HG03342 (cell line): ENCODE measurements at regions not wholly inside any gene's neighbourhood (a gene's known extent, or its start where the extent isn't known, plus 50 kb on each side); places are given as distances from the start of the nearest gene placed in this dataset.

Experiments used
- ATAC-seq: cut with Tn5 transposase; IDR thresholded peaks from one replicate; pipeline ENCODE4 v1.9.1; 2021; ENCODE audit warnings: mild to moderate bottlenecking, moderate library complexity; ENCODE audit not compliant: unreplicated experiment

DNA sequence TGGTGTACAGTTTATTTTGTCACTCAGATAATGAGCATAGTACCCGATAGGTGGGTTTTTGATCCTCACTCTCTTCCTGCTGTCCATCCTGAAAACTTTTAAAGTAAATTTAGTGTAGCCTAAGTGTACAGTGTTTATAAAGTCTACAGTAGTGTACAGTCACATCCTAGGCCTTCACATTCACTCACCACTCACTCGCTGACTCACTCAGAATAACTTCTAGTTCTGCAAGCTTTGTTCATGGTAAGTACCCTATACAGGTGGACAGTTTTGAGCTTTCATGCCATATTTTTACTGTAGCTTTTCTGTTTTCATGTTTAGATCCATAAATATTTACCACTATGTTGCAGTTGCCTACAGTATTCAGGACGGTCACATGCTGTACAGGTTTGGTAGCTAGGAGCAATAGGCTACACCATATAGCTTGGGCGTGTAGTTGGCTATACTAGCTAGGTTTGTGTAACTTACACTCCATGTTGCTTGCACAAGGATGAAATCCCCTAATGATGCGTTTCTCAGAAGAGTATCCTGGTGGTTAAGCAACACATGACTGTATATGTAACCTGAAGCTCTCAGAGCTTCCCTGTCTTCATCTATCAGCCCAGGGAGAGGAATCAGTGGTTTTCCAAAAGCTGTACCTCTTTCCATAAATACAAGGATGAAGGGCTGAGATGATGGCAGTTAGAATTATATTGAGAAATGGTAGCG, 87.6 kb upstream of the SLC25A26 start:
- ATAC-seq: no peak

DNA sequence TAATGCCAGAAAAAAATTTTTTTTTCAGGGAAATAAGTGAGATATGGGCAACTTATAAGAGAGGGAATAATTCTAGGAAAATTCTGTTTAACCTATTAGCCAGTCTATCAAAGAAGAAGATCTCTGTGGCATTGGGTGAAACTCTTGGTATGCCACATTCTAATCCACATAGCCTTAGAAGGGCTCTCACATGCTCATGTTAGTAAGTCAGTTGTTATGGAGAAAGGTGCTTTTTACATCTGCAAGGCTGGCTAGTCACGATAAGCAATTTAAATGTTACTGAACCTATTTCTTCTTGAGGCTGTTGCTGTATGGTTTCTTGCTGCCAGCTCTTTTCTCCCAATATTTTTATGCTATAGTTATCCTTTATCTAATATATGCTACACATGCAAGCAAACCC, 89.9 kb upstream of the MAGI1 start:
- no peak for ATAC-seq

DNA sequence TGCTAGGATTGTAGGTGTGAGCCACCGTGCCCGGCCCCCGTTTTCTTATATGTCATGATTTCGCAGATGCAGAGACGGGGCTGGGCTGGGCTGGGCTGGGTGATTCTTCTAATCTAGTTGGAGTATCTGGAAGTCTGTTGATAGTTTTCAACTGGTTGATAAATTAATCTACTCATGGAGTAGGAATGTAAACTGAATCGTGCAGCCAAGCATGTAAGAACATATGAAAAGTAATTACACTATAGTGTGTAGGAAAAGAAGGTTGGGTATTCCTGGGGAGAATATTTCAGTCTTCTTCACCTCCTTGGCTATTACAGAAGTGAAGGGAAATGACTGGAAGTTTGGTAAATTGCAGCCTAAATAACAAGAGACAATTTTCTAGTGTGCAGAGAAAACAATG, 82.6 kb upstream of the MAGI1 start:
- no peak for ATAC-seq

DNA sequence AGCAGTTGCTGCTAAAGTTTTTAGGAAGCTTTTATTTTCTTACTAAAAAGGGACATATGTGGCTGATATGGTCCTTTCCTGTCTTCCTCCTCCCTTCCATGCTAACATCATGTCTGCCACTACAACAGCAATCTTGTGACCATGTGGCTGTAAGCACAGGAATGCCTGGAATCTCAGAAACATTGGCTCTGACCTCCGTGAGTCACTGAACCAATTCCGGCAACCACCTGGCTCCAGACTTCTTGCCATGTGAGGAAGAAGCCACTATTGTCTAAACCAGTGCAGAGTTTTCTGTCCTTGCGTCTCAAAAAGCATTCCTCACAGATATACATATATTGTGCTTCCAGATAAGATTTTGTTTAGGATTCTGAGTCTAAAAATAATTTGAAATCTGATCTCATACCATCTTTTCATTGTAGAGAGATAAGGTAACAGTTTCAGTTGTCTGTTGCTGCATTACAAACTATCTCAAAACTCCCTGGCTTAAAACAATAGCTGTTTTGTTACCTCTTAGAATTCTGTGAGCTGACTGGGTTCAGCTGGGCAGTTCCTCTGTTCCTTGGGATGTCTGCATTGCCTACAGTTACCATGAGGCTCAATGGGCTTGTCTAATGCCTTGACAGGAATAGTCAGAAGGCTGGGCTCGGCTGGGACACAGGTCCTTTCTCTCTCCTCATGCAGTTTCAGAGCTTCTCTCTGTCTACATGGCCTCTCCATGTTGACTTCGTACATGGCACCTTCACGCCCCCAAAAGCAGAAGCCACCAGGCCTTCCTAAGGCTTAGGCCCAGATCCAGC, 77.3 kb upstream of the MAGI1 start:
- no peak for ATAC-seq

DNA sequence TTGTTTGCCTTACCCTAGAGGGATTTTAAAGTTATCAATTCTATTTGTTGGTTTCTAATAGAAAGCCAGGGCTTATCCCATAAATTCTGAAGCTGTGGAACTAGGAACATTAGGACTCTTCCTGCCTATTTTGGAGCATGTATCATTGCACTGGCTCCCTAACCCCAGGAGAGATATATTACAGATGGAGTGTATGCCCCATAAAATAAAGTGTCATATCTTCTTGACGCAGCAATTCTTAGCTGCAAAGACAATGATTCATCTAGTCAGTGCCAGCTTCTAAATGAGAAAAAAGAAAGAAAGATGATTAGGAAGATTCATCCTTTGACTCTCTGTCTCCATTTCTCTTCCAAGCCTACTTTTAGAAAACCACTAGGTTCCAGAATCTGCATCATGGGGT, 74.8 kb upstream of the MAGI1 start:
- no peak for ATAC-seq

DNA sequence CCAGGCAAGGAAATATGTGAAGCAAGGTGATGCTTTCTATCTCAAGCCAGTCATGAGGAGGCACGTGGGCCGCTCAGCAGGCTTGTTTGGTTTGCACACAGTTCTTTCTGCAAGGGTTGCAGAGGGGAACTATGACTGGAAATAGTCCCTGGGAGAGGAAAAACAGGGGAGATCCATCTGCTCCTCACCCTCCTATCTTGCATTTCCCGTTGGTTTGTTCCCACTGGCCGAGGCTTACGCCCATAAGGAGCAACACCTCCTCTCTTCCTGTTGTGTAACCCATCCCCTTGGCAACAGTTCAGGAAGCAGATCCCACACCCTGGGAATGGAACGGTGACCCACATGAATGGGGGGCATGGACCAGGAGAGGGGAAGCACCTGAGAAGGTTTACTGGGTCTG, 72.1 kb upstream of the MAGI1 start:
- no peak for ATAC-seq

DNA sequence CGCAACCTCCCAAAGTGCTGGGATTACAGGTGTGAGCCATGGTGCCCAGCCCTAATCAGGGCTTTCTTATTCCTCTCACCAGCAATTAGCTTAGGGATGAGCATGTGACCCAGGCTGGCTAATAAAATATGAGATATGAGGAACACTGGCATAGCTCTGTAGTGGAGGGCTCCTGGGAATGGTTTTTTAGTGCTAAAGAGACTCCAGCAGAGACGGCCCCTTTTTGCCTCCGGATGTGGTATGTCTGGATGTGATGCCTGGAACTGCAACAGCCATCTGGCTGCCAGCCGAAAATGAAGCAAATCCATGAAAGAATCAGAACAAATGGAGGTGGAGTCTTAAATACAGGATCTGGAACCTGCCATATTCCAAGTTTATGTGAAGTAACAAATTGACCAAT, 69.1 kb upstream of the MAGI1 start:
- ATAC-seq: no peak

DNA sequence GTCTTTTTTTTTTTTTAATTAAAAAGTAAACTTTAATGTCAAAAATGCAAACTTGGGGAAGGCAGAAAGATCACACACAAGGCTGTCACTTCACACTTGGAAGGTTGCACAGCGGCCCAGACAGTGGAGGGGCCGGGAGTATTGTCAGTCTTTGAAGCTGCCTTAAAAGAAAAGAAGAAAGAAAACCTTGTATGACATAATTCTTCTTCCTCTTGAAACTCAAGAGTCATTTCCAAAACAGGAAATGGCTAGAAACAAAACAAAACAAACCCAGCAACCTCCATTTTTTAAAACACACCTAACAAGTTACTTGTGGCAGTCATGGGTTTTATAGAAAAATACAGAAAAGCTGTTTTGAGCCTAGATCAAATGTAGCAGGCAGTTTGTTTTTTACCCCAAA, 68.1 kb upstream of the MAGI1 start:
- ATAC-seq: peak; percentile 63

DNA sequence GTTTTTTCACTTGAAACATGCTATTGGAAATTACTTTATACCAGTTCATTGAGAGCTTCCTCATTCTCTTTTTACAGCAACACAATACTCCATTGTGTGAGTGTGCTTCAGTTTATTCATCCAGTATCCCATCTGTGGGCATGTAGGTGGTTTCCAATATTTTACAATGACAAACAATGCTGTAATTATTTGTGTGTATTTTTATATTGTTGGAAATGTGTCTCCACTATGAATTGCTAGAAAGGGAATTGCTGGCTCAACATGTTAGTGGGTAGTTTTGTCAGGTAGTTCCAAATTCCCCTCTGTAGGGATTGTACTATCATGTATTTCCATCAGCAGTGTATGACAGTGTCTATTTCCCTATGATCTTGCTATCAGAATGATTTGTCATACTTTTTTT, 65.8 kb upstream of the MAGI1 start:
- ATAC-seq: no peak

DNA sequence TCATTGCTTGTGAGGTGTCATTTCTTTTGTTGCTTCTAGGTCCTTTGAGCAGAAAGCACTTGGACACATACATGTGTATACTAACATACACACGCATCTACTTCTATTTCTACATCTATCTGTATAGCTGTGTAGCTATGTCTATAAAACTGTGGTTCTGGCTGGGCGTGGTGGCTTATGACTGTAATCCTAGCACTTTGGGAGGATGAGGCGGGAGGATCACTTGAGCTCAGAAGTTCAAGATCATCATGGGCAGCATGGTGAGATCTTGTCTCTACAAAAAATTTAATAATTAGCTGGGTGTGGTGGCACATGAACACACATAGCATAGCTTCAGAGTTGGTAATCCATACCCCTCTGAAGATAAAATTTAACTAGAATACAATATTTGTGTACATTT, 65.0 kb upstream of the MAGI1 start:
- ATAC-seq: no peak

DNA sequence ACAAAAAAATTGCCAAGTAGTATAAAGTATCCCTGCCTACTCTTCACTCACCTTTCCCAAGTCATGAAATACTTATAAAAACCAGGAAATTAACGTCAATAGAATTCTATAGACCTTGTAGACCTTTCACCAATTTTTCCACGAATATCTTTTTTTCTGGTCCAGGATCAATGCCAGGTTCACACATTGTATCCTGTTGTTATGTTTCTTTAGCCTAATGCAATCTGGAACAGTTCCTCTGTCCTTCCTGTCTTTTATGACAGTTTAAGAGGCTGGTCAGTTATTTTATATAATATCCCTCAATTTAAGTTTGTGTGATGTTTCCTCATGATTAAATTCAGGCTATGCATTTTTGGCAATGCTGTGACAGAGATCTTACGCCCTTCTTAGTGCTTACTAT, 63.2 kb upstream of the MAGI1 start:
- no peak for ATAC-seq

DNA sequence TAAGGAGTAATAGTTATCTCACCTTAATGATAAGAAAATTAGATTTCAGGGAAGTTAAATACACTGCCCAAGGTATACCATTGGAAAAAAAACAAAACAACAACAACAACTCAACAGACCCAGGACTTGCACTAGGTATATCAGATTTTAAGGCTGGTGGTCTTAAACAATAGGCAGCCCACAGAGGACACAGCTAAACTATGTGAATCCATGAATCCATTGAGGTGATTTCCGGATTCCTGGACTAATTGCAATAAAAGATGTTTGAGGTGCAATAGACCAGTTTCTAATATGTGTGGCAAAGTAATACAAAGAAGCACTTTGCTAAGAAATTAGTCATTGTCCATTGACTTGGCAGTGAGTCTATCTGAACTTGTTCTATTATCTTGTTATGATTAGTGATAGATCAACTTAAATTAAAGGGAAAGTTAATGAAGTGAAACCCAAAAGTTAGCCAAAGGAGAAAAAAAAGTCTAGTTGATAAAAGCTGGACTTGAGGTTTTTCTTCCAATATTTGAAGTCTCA, 60.9 kb upstream of the MAGI1 start:
- ATAC-seq: no peak

DNA sequence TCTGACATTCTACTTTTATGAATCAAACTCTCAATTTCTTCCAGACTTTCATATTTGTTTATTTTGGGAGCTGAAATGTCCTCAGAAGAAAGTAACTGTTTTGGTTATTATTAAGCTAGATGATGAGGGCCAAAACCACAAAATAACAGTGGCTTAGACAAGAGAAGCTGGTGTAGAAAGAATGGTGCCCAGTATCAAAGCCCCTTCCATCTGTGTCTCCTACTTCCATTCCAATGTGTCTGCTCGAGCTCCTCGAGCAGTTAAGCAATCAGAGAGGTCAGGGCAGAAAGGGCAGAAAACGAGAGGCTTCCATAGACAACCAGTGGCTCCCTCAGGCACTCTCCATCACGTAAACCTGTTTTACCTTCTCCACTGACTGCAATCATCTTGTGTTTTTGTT, 59.7 kb upstream of the MAGI1 start:
- ATAC-seq: no peak

DNA sequence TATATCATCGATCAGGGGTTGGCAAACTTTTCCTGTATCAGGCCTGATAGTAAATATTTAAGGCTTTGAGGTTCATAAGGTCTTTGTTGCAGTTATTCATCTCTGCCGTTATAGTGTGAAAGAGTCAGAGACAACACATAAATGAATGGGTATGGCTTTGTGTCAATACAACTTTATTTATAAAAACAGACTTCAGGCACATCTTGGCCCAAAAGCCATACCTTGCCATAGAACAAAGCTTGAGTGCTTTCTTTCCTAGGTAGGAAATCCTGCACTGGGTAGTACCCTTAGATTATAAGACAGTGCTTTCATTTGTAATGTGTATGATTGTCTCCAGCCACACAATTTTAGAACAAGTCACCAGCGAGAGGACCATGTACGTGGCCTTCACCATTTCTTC, 58.9 kb upstream of the MAGI1 start:
- no peak for ATAC-seq

DNA sequence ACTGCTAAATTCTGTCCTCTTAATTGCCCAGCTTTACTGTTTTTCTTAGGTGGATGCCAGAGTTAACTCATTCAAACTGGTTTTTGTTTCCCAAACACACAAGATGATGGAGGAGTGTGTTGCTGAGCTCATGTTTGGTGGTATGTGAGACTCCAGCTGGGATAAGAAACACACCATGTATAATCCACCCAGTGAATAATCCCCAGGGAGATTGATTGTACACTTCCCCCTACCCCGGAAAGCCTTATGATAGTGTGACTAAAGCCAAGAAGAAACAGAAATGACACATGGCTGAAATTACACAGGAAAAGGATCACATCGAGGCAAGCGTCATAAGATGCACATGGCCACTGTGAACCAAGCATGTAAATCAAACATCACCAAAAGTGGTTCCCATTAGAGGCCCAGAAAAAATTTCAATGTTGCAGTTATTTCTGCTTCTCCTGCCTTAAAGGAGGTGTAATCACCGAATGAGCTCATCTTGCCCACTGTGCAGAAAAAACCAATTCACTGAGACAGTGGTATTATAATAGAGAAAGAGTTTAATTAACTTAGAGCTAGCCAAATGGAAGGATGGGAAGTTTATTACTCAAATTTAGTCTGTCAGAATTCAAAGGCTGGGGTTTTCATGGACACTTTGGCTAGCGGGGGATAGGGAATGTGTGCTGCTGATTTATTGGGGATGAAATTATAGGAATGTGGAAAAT, 56.7 kb upstream of the MAGI1 start:
- ATAC-seq: no peak

DNA sequence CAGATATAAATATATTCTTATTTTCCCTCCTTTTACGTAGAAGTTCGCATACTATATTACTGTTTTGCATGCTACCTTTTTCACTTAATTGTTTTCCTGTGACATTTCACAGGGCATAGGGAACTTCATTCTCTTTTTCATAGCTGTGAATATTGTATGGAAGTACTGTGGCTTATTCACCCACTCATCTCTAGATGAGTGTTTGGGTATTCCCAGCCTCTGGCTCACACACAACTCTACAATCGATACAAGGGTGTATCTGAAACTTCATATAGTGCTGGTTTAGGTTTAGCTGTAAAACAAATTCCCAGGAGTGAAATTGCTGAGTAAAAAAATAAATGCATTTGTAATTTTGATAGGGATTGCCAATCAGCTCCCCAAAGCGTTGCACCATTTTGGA, 55.3 kb upstream of the MAGI1 start:
- no peak for ATAC-seq

DNA sequence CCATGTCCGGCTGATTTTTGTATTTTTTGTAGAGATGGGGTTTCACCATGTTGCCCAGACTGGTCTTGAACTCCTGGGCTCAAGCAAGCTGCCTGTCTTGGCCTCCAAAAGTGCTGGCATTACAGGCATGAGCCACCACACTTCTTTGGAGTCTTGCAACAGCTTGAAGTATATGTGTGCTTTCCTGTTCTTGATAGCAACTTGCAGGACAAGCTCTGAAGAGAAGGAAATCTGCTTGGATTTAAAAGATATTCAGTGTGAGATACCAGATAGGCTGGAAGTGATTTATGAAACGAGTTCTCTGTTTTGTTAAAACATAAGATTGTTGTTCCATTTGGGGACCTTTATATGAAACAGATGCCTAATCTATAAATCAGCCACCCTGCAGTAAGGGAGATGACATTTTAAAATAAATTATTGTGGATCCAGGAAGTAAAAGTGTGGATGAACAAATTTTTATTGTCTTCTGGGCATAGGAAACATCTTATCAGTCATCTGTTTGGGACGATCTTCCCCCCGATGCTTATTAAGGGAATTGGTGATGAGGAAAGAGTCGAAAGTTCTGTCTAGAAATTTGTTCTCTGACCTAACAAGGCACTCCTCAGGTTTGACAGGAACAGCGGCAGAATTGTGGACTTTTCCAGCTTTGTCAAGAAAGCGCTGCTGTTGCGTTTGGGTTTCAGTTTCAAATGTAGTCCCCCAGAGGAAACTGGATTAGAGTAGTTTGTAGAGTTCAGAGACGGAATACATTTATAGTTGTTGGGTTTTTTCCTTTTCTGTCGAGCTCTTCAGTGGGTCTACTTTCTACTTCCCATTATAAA, 53.7 kb upstream of the MAGI1 start:
- no peak for ATAC-seq
